ENCODE measurements at regions not wholly inside any gene's neighbourhood (a gene's known extent, or its start where the extent isn't known, plus 50 kb on each side); places are given as distances from the start of the nearest gene placed in this dataset.

- TF ChIP-seq CTCF (IDR thresholded peaks at IDR 0.05) (no peak), ZFX (IDR thresholded peaks at IDR 0.05; ENCODE audit: borderline replicate concordance) (no peak)
Measured at GRCh38 chr4:129437347-129437746, 341.4 kb downstream of the C4orf33 start.
